ENCODE measurements at regions not wholly inside any gene's neighbourhood (a gene's known extent, or its start where the extent isn't known, plus 50 kb on each side); places are given as distances from the start of the nearest gene placed in this dataset.

DNA sequence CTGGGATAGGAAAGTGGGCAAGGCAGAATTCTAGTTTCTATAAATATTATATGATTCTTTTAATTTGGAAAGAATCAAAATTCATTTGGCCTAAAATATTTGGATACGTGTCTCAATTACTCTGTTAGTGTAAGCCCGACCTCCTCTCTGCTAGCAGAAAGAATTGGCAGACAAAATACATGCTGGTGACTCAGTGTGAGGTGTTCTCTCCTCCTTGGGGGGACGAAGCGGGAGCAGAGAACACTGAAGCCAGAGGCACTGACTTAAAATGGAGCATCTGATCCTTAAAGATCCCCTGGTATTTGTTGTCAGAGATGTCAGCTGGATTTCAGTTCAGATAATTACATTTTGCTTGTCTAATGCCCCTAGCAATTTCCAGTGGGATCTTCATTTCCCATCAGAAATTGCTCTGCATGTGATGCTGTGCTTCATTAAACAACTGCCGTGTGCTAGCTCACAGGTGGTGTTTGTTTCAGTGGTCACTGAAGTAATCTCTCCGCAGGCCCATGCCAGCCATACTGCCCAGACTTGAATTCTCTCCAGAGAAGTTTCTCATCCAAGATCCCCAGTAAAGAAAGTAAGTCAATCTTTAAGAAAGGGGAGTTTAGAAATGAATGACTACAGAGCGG is 188.7 kb upstream of the TLL1 start:
- Histone ChIP-seq H3K27ac (no peak overlapping the region), H3K36me3 (ENCODE audit: insufficient read depth, low read length) (no peaks in the 10 kb centered on the region), H3K9me3 (ENCODE audit: low read depth, low read length) (no peaks in the 10 kb centered on the region), H3K9ac (ENCODE audit: insufficient read length) (no peak overlapping the region), H3K4me3 (no peak overlapping the region)
- DNase-seq (ENCODE audit: low read depth, low spot score): no peak
- no peak for TF ChIP-seq POLR2AphosphoS5 (IDR thresholded peaks at IDR 0.05; ENCODE audit: borderline replicate concordance, low read depth, low read length)
- TF ChIP-seq FOXP2 (optimal IDR thresholded peaks at IDR 0.05; ENCODE audit: control extremely low read depth, extremely low read length, insufficient read depth): no peak
- TF ChIP-seq EZH2 (IDR thresholded peaks at IDR 0.05): no peak

DNA sequence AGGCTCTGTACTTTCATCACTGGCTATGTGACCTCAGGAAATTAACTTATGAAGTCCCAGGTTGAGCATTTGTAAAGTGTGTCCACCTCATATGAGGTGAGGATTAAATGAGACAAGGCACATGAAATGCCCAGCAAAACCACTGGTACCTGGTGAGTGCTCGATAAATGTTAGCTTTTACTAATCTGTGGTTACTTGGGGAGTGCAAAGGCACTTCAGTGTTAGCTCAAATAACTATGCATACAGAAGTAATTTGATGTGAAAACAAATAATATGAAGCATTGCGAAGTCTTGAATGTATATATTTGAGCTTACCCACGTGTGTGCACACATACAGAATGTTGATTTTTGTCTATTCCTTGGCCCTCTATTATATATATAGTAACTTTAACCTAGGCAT is 186.3 kb upstream of the TLL1 start:
- TF ChIP-seq EZH2 (IDR thresholded peaks at IDR 0.05): no peak
- no peak for TF ChIP-seq POLR2AphosphoS5 (IDR thresholded peaks at IDR 0.05; ENCODE audit: borderline replicate concordance, low read depth, low read length)
- TF ChIP-seq FOXP2 (optimal IDR thresholded peaks at IDR 0.05; ENCODE audit: control extremely low read depth, extremely low read length, insufficient read depth): no peak
- H3K36me3 ChIP-seq (ENCODE audit: insufficient read depth, low read length): no peaks in the 10 kb centered on the region
- DNase-seq (ENCODE audit: low read depth, low spot score): no peak
- no peak overlapping the region for H3K4me3 ChIP-seq
- H3K9ac ChIP-seq (ENCODE audit: insufficient read length): no peak overlapping the region
- no peak overlapping the region for H3K27ac ChIP-seq
- H3K9me3 ChIP-seq (ENCODE audit: low read depth, low read length): no peaks in the 10 kb centered on the region

DNA sequence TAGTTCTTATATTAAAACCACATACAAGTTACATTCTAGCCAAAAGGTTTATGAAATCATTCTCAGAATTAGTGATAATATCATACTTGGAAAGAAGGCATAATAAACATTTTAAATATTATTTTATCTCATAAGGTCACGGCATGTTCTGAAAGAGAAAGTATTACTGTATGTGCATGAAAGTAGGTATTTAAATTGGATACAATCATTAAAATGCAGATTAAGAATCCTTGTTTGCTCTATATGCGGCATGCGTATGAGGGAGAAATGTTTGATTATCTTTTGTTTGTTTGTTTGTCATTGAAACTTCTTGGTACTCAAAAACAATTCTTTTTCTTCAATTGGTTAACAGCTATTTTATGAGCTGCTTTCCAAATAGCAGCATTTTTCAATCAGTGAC is 183.9 kb upstream of the TLL1 start:
- no peak for DNase-seq (ENCODE audit: low read depth, low spot score)
- Histone ChIP-seq H3K9ac (ENCODE audit: insufficient read length) (no peak overlapping the region), H3K4me3 (peak overlapping the region; percentile 12; the same call in 1 of the 2 replicates), H3K27ac (no peak overlapping the region), H3K36me3 (ENCODE audit: insufficient read depth, low read length) (no peaks in the 10 kb centered on the region), H3K9me3 (ENCODE audit: low read depth, low read length) (no peaks in the 10 kb centered on the region)
- TF ChIP-seq FOXP2 (optimal IDR thresholded peaks at IDR 0.05; ENCODE audit: control extremely low read depth, extremely low read length, insufficient read depth): no peak
- TF ChIP-seq EZH2 (IDR thresholded peaks at IDR 0.05): no peak
- TF ChIP-seq POLR2AphosphoS5 (IDR thresholded peaks at IDR 0.05; ENCODE audit: borderline replicate concordance, low read depth, low read length): no peak

DNA sequence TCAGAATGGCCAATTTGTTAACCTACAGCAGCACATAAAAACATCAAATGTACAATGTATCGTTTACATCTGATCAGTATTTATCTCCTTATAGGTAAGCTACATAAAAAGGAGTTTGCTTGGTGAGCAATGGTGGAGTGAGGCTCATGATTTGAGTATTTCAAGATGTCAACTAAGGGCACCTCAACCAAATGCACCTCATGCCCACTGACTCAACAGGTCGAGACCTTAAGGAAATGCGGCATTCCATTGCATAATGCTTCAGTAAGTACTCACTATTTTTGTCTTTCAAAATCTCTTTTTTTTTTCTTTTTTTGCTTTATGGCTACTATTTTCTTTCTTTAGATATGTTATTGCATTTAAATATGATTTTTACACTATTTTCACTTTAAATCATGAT is 181.0 kb upstream of the TLL1 start:
- Histone ChIP-seq H3K36me3 (ENCODE audit: insufficient read depth, low read length) (no peaks in the 10 kb centered on the region), H3K4me3 (no peak overlapping the region), H3K9me3 (ENCODE audit: low read depth, low read length) (no peaks in the 10 kb centered on the region), H3K9ac (ENCODE audit: insufficient read length) (no peak overlapping the region), H3K27ac (no peak overlapping the region)
- no peak for DNase-seq (ENCODE audit: low read depth, low spot score)
- TF ChIP-seq POLR2AphosphoS5 (IDR thresholded peaks at IDR 0.05; ENCODE audit: borderline replicate concordance, low read depth, low read length): no peak
- no peak for TF ChIP-seq EZH2 (IDR thresholded peaks at IDR 0.05)
- no peak for TF ChIP-seq FOXP2 (optimal IDR thresholded peaks at IDR 0.05; ENCODE audit: control extremely low read depth, extremely low read length, insufficient read depth)

DNA sequence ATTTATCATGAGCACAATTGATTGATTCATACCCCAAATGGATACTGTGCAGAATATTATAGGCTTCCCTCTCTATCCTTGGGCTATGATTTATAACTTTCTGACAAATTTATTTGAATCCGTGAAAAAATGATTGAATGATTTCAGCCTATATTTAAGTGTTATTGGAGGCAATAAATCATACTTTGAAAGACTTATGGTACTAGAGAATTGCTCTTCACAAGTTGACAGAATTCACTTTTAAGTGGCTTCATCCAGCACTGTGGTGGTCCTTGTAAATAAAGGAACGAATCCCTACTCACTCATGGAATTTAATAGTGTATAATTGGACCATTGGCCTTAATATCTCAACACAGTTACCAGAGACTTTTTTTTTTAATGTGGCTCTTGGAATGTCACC is 174.8 kb upstream of the TLL1 start:
- H3K9ac ChIP-seq (ENCODE audit: insufficient read length): no peak overlapping the region
- H3K27ac ChIP-seq: no peak overlapping the region
- TF ChIP-seq POLR2AphosphoS5 (IDR thresholded peaks at IDR 0.05; ENCODE audit: borderline replicate concordance, low read depth, low read length): no peak
- no peak for TF ChIP-seq EZH2 (IDR thresholded peaks at IDR 0.05)
- no peak for TF ChIP-seq FOXP2 (optimal IDR thresholded peaks at IDR 0.05; ENCODE audit: control extremely low read depth, extremely low read length, insufficient read depth)
- no peaks in the 10 kb centered on the region for H3K36me3 ChIP-seq (ENCODE audit: insufficient read depth, low read length)
- H3K4me3 ChIP-seq: no peak overlapping the region
- DNase-seq (ENCODE audit: low read depth, low spot score): no peak
- H3K9me3 ChIP-seq (ENCODE audit: low read depth, low read length): no peaks in the 10 kb centered on the region

DNA sequence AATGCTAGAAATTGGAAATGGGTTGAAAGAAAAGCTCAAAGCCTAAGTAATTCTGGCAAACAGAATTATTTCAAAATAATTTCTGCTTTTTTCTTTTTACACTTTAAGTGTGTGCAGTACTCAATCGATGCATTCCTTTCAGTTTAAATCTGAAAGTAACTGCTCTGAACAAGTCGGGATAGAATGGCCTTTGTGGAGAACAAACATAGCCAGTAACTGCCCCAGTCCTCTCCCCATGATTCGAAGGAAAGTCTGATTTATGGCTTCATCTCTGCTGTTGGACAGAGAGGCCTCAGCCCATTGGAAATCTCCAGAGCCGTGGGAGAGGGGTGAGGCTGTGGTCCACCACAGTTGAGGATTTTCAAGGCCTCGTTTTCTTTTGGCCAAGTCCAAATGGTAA is 174.0 kb upstream of the TLL1 start:
- TF ChIP-seq FOXP2 (optimal IDR thresholded peaks at IDR 0.05; ENCODE audit: control extremely low read depth, extremely low read length, insufficient read depth) (no peak), EZH2 (IDR thresholded peaks at IDR 0.05) (no peak), POLR2AphosphoS5 (IDR thresholded peaks at IDR 0.05; ENCODE audit: borderline replicate concordance, low read depth, low read length) (no peak)
- Histone ChIP-seq H3K9ac (ENCODE audit: insufficient read length) (no peak overlapping the region), H3K4me3 (no peak overlapping the region), H3K9me3 (ENCODE audit: low read depth, low read length) (no peaks in the 10 kb centered on the region), H3K36me3 (ENCODE audit: insufficient read depth, low read length) (no peaks in the 10 kb centered on the region), H3K27ac (no peak overlapping the region)
- DNase-seq (ENCODE audit: low read depth, low spot score): no peak

DNA sequence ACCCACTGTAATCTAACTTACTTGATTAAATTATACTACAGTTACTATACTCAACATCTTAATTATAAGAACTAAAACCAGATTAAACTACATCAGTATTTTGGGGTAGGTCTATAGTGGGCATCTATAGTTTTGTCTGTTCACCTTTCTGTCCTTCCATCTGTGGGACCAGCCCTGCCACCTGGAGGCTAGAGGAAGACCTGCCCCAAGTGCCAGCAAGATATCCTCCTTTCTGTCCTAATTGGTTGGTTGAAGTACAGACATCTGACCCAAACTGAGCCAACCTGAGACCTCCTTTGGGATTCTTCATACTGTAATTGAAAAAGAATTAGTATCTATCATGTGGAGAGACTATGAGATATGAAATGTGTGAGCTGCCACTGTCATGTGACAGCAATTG is 172.2 kb upstream of the TLL1 start:
- no peaks in the 10 kb centered on the region for H3K36me3 ChIP-seq (ENCODE audit: insufficient read depth, low read length)
- TF ChIP-seq POLR2AphosphoS5 (IDR thresholded peaks at IDR 0.05; ENCODE audit: borderline replicate concordance, low read depth, low read length) (no peak), EZH2 (IDR thresholded peaks at IDR 0.05) (no peak), FOXP2 (optimal IDR thresholded peaks at IDR 0.05; ENCODE audit: control extremely low read depth, extremely low read length, insufficient read depth) (no peak)
- H3K9ac ChIP-seq (ENCODE audit: insufficient read length): no peak overlapping the region
- no peaks in the 10 kb centered on the region for H3K9me3 ChIP-seq (ENCODE audit: low read depth, low read length)
- DNase-seq (ENCODE audit: low read depth, low spot score): no peak
- no peak overlapping the region for H3K27ac ChIP-seq
- H3K4me3 ChIP-seq: no peak overlapping the region

DNA sequence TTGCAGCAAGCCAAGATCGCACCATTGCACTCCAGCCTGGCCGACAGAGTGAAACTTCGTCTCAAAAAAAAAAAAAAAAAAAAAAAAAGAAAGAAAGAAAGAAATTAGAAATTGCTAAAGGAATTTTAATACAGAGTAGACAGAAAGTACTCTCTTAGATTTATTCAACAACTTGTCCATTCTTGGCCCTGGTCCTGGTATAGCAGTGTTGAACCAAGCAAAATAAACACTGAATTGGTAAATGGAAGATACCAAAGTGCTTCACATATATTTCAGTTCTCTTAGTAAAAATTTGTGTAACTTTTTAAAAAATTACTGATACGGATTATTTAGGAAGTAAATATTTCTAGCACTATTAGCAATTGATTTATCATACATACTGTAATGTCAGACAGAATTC is 165.9 kb upstream of the TLL1 start:
- Histone ChIP-seq H3K36me3 (ENCODE audit: insufficient read depth, low read length) (no peaks in the 10 kb centered on the region), H3K4me3 (no peak overlapping the region), H3K9me3 (ENCODE audit: low read depth, low read length) (no peaks in the 10 kb centered on the region), H3K27ac (no peak overlapping the region), H3K9ac (ENCODE audit: insufficient read length) (no peak overlapping the region)
- DNase-seq (ENCODE audit: low read depth, low spot score): no peak
- TF ChIP-seq EZH2 (IDR thresholded peaks at IDR 0.05) (no peak), FOXP2 (optimal IDR thresholded peaks at IDR 0.05; ENCODE audit: control extremely low read depth, extremely low read length, insufficient read depth) (no peak), POLR2AphosphoS5 (IDR thresholded peaks at IDR 0.05; ENCODE audit: borderline replicate concordance, low read depth, low read length) (no peak)

DNA sequence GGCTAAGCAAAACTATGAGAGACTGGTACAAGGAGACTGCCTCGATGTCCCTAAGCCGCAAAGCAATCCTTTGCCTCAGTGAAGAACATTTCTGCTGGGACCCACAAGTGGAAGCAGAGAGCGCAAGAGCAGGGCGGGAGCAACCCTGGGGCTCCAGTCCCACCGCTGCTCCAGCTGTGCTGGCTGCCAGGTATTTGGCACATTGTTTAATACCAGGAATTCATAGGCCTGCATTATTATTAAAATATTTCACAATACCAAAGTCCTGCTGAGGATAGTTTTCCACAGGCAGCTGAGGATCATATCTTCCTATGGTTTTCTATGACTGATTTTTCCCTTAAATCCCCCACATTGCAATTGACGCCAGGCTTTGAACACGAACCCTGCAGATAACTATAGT is 163.5 kb upstream of the TLL1 start:
- Histone ChIP-seq H3K4me3 (no peak overlapping the region), H3K9ac (ENCODE audit: insufficient read length) (no peak overlapping the region), H3K36me3 (ENCODE audit: insufficient read depth, low read length) (no peaks in the 10 kb centered on the region), H3K27ac (no peak overlapping the region), H3K9me3 (ENCODE audit: low read depth, low read length) (no peaks in the 10 kb centered on the region)
- DNase-seq (ENCODE audit: low read depth, low spot score): no peak
- TF ChIP-seq POLR2AphosphoS5 (IDR thresholded peaks at IDR 0.05; ENCODE audit: borderline replicate concordance, low read depth, low read length): no peak
- TF ChIP-seq EZH2 (IDR thresholded peaks at IDR 0.05): no peak
- no peak for TF ChIP-seq FOXP2 (optimal IDR thresholded peaks at IDR 0.05; ENCODE audit: control extremely low read depth, extremely low read length, insufficient read depth)
